HPDE6-E6E7 (cell line): ENCODE measurements at regions not wholly inside any gene's neighbourhood (a gene's known extent, or its start where the extent isn't known, plus 50 kb on each side); places are given as distances from the start of the nearest gene placed in this dataset.
"Not testable (repeated sequence)": the region's sequence is repeated elsewhere in the genome, so short reads cannot be mapped to it uniquely, and the experiment has no call there.

ENCODE experiments used
- DNase-seq: peaks from one replicate; pipeline ENCODE4 v3.0.0; 2011; ENCODE audit warnings: missing footprints; ENCODE audit errors: extremely low spot score

GRCh38 chr9:28445211-28445610, 871.9 kb upstream of the C9orf72 start:
- DNase-seq: peak; percentile 2

DNA sequence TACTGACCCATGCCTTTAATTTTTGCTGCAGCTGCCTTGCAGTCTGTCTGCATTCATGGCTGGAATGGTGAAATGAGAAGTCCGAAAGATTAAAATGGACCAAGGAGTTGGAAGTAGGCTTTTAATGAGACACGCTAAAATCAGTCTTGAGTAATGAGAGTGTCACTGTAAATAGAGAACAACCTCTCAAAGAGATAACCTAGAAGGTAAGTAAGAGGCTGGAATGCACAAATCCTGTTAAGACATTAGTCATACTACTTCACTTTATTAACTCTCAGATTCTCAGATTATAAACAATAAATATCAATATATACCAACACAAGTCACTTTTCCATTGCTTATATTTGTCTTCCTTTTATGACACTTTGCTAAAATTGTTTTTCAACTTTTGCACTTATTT, 880.6 kb upstream of the C9orf72 start:
- DNase-seq: no peak

GRCh38 chr9:28456861-28457260, 883.6 kb upstream of the C9orf72 start:
- DNase-seq: no peak

- DNase-seq: no peak
These were observed 891.4 kb upstream of the C9orf72 start for GRCh38 chr9:28464481-28465216.

GRCh38 chr9:28471261-28471660, 898.0 kb upstream of the C9orf72 start:
- DNase-seq: no peak

- DNase-seq: no peak
These were observed 914.3 kb upstream of the C9orf72 start for GRCh38 chr9:28487561-28487960.

DNA sequence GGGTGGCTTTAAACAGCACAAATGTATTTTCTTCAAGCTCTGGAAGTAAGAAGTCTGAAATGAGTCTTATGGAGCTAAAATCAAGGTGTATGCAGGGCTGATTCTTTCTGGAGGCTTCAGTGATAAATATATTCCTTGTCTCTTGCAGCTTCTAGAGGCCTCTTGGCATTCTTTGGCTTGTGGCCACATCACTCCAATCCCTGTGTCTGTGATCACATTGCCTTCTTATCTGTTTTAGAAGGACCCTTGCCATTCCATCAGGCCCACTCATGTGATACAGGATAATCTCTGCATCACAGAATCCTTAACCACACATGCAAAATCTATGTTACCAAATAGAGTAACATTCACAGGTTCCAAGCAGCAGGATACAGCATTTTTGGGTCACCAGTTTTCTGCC, 917.8 kb upstream of the C9orf72 start:
- no peak for DNase-seq

GRCh38 chr9:28498168-28498567, 924.9 kb upstream of the C9orf72 start:
- not testable (repeated sequence) for DNase-seq

DNA sequence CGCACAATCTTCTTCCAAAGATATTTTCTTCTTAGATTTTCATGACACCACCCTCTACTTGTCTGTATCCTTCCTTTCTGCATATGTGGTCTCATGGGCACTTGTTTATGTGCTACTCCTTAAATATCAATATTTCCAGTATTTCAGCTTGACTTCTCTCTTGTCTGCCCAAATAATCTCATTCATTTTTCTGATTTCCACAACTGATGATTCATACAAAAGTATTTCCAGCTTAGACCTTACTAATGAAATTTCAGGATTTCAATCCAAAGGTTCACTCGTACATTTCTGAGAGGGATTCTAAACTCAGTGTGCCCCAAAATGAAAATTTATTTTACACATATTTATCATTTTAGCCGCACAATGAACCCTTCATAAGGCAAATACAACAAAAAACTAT, 928.9 kb upstream of the C9orf72 start:
- DNase-seq: no peak

- no peak for DNase-seq
These were observed 929.5 kb upstream of the C9orf72 start for GRCh38 chr9:28502741-28503140.

DNA sequence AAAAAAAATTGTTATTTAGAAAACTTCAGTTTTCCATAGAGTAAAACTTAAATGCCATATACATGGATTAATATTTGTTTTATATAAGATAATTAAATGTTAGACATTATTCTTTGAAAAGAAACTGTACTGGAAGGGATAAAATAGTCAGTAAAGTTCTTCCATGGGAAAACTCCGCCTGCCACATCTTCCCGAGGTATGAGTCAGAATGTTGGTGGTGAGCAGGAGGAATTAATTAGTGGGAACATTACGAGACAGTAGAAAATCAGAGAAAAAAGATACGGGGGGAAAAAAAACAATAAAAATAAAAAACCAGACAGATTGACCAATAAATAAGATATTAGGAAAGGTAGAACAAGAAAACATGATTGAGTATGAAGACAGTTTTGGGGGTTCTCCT, 930.3 kb upstream of the C9orf72 start:
- no peak for DNase-seq

GRCh38 chr9:28518439-28518838, 945.2 kb upstream of the C9orf72 start:
- DNase-seq: no peak

DNA sequence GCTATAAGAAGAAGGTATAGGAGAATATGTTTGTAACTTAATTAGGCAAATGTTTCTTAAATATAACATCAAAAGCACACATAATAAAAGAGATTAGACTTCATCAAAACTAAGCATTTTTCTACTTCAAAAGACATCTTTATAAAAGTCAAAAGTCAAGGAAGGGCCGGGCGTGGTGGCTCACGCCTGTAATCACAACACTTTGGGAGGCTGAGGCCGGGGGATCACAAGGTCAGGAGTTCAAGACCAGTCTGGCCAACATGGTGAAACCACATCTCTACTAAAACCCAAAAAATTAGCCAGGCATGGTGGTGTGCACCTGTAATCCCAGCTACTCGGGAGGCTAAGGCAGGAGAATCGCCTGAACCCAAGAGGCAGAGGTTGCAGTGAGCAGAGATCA, 951.0 kb upstream of the C9orf72 start:
- DNase-seq: not testable (repeated sequence)

DNA sequence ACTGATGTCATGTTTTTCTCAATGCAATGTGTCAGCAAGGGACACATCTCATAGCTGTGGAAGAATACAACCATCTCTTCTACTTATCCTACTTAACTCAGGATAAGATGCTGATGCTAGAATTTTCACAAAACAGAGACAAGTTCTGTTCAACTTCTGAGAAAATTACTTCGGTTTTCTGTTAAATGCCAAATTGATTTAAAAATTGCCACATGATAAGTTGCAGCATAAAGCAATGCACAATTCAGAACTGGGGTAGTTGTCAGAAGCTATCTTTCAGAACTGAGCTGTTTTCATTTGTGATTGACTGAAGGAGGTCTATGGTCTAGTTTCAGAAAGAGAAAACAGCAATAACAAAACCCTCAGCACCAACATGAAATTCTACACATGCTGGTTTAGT, 954.8 kb upstream of the C9orf72 start:
- no peak for DNase-seq

- no peak for DNase-seq
These were observed 964.9 kb upstream of the C9orf72 start for GRCh38 chr9:28538132-28538531.

GRCh38 chr9:28539434-28540070, 966.3 kb upstream of the C9orf72 start:
- DNase-seq: peak; percentile 39

- DNase-seq: no peak
These were observed 969.6 kb upstream of the C9orf72 start for GRCh38 chr9:28542928-28543327.

DNA sequence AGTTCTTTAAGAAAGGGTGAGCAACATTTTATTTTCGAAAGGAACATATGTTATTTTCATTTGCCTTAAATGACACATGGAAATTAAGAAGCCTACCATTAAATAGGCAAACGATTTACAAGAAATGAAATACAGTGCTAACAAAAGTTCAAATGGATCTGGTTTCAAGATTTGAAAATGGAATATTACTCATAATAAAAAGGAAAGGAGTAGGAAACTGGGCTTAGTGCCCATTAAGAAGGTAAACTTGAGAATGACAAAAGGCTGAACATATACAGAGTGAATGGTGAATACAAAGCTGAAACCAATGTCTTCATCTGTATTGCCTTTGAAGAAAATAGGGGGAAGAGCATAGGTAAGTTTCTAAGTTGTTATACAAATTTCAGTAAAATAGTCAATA, 974.2 kb upstream of the C9orf72 start:
- DNase-seq: no peak

DNA sequence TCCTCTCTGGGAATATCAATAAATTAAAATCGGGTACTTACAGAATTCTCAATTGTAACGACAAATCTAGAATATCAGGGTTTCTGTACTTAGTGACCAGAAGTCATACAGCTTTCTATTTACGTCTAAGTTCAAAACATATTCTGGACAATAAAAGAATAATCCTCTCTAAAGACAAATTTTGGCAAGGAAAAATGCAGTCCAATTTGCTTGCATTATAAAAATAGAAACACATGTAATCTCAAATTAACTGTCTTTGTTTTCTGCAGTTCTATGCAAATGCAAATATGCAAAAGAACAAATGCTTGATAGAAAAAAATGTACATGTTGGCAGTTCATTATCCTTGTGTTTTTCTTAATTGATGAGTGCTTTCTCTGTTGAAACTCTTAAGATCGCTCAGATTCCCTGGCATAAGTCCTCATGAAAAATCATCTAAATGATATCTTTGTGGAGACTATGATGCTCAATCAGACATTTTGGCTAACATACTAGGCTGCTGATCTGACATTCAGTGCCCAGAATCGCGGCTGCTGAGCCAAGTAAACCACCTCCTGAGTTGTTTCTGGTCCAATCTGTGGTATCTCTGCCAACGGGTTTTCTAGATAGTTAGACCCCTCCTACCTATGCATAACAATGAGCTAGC, 990.1 kb upstream of the C9orf72 start:
- no peak for DNase-seq

- no peak for DNase-seq
These were observed 1010.6 kb upstream of the C9orf72 start for GRCh38 chr9:28583832-28584231.

DNA sequence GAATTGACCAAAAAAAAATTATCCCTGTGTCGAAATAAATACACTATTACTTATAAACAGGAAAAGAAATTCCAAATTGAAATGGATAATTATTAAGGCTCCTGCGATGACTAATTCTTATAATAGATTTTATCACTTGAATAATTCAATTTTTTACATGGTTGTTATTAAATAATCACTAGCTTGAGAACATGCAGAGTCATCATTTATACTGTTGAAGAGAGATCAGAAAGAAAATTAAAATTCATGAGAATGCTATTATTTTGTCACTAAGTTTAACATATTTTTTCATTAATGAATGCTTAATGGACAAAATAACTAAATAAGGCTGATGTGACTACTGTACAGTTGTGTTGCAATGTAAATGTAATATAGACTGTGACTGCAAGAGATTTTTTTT, 1011.3 kb upstream of the C9orf72 start:
- no peak for DNase-seq

DNA sequence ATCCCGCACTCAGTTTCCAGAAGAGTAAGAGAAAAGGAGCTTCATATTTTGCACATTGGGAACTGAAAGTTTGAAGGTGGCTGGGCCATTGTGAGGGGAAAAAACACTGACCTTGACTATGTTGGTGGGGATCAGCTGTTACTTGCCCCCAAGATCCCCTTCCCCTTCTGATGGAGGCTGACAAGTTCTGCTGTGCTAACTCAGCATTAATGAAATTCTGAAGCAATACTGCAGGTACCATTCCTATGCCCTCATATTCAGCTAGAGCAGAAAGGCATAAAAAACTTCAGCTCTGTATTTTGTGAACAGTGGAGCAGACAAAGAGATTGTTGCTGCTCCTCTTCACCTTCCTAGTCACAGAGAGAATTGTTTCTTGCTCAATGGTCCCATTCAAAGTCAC, 1013.8 kb upstream of the C9orf72 start:
- no peak for DNase-seq

GRCh38 chr9:28598408-28598807, 1025.1 kb upstream of the C9orf72 start:
- DNase-seq: no peak
